HG02852 (cell line): ENCODE measurements at regions not wholly inside any gene's neighbourhood (a gene's known extent, or its start where the extent isn't known, plus 50 kb on each side); places are given as distances from the start of the nearest gene placed in this dataset.
"Not testable (repeated sequence)": the region's sequence is repeated elsewhere in the genome, so short reads cannot be mapped to it uniquely, and the experiment has no call there.

Source experiments
- ATAC-seq: cut with Tn5 transposase; IDR thresholded peaks from one replicate; pipeline ENCODE4 v1.9.1; 2021; ENCODE audit warnings: mild to moderate bottlenecking, moderate library complexity; ENCODE audit not compliant: unreplicated experiment

DNA sequence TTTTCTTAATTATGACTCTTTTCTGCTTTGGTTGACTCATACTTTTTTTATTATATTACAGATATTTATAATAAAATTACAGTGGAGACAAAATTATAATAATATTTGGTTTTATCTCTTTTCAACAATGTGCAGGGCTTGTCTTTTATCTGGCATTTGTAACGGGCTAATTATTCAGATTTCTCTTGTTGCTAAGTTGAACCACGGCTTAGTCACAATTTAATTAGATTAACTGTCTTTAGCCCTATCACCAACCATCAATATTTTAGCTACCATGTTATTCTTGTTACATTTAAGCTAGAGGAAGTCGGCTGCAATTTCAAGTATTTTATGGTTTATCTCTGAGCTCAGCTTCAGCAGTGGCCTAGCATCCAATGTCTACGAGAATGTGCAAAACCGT lies 798.9 kb upstream of the CA10 start:
- no peak for ATAC-seq

DNA sequence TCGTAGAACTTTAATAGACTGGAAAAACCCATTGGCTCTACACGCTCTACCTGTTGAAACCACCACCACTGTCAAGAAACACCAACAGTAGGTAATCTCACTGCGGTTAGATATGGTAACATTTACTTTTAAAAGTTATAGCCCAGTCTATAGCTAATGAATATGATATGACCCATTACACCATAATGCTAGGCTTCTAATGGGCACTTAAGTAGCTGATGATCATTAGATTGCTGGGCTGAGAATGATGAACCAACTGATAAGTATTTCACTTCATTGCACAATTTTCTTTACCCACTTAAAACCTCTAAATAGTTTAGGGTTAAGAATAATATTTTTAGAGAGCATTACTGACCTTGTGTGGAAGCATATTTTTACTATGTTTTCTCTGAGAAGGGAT lies 788.9 kb upstream of the CA10 start:
- ATAC-seq = no peak

- no peak for ATAC-seq
Measured at GRCh38 chr17:52938623-52939230, 780.2 kb upstream of the CA10 start.

DNA sequence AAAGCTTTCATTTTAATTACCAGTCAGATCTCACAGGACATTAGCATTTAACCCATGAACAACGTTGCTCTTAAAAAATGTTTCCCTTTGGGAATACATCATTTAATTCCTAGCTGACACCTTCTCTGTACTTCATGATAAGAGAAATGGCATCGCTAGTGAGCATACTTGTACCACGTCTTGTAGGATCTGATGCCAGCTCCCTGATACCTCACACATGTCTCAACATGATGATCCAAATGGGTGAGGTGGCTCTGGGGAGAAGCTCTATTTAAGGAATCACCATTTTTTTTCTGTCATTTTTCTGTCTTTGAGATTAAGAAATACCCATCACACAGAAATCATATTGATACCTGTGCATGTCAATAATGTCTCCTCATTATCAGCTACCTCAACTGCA lies 772.1 kb upstream of the CA10 start:
- ATAC-seq = no peak

GRCh38 chr17:52930145-52930544 lies 771.6 kb upstream of the CA10 start:
- ATAC-seq = no peak

GRCh38 chr17:52923658-52924057 lies 765.1 kb upstream of the CA10 start:
- ATAC-seq = no peak

GRCh38 chr17:52899235-52899634 lies 740.7 kb upstream of the CA10 start:
- no peak for ATAC-seq

DNA sequence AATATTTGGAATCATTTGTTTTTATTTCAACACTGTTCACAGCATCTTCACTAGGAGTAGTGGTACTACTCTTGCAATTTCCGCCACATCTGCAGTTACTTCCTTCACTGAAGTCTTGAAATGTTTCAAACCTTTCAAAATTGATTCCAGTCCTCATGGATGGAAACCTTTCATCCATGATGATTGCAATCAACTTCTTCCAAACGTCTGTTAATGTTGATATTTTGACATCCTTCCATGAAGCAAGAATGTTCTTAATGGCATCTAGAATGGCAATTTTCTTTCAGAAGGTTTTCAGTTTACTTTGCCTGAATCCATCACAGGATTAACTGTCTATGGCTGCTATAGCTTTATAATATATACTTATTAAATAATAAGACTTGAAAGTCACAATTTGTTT lies 736.8 kb upstream of the CA10 start:
- ATAC-seq = no peak

- no peak for ATAC-seq
Measured at GRCh38 chr17:52892334-52892733, 733.8 kb upstream of the CA10 start.

GRCh38 chr17:52885882-52886281 lies 727.4 kb upstream of the CA10 start:
- no peak for ATAC-seq

DNA sequence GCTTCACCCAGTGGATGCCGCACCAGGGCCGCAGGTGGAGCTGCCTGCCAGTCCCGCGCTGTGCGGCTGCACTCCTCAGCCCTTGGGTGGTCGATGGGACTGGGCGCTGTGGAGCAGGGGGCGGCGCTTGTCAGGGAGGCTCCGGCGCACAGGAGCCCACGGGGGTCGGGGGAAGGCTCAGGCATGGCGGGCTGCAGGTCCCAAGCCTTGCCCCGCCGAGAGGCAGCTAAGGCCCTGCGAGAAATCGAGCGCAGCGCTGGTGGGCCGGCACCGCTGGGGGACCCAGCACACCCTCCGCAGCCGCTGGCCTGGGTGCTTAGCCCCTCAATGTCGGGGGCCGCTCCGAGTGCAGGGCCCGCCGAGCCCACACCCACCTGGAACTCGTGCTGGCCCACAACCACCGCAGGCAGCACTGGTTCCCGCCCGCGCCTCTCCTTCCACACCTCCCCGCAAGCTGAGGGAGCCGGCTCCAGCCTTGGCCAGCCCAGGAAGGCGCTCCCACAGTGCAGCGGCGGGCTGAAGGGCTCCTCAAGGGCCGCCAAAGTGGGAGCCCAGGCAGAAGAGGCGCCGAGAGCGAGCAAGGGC lies 725.5 kb upstream of the CA10 start:
- not testable (repeated sequence) for ATAC-seq

GRCh38 chr17:52846767-52847166 lies 688.3 kb upstream of the CA10 start:
- not testable (repeated sequence) for ATAC-seq

GRCh38 chr17:52841971-52842370 lies 683.5 kb upstream of the CA10 start:
- ATAC-seq = no peak

DNA sequence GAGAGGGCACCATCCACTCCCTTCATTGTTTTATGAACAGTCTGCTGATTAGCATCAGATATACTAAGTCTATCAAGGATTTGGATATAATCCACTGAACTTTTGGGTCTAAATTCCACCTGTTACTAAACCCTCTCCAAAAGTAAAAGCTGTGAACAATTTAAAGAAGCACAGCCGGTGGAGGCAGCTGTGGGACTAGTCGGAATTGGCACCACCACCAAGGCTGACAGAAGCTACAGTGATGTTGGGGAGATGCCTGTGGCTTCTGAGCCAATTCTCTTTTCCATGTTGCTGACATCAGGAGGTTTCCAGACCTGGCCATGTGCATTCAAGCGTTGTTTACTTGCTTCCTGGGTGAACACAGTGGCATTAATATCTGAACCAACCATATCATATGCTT lies 679.0 kb upstream of the CA10 start:
- ATAC-seq = no peak

DNA sequence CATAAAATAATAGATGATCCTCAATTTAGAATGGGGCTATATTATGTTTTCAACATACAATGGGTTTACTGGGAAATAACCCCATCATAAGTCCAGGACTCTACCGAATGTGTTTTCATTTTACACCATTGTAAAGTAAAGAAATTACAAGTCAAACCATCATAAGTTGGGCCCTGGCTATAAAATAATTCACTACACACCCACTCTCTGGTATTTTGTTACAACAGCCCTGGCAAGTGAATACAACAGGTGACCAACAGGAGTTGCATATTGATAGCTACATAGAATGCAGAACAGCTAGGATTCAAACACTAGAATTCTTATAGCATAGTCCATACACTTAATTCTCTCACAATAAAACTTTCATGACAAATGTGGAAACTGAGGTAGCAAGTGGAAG lies 673.0 kb upstream of the CA10 start:
- no peak for ATAC-seq

DNA sequence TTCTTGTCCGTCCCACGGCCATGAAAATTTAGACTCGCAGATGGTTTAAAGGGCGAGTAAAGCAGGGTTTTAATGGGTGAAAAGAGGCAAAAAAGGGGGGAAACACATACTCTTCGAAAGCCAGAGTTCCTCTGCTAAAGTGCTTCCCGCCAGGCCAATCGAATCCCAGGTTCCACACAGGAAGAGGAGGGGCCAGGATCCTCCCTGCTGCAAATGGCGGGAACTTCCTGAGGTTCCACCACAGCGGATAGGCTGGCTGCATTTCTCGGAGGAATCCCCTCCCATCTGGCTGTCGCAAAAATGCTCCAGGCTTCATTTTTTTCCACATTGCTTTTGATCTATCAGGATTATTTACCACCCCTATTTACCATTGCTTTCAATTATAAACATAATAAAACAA lies 670.1 kb upstream of the CA10 start:
- ATAC-seq = no peak

DNA sequence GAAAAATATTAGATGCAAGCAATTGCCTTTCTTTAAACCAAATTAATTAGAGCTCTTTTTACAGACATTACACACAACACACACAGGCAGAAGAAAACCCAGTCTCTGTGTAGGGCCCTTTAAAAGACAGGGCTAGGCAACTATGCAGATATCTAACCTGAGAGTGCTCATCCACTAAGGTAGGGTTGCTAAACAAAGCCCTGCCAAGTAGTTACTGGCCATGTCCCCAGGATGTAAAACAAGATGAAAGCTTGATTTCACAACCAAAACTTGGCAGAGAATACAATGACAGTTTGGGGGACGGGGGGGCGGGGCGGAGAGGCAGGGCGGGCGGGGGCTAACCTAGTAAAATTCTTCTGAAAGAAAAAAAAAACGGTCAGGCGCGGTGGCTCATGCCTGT lies 669.0 kb upstream of the CA10 start:
- no peak for ATAC-seq

DNA sequence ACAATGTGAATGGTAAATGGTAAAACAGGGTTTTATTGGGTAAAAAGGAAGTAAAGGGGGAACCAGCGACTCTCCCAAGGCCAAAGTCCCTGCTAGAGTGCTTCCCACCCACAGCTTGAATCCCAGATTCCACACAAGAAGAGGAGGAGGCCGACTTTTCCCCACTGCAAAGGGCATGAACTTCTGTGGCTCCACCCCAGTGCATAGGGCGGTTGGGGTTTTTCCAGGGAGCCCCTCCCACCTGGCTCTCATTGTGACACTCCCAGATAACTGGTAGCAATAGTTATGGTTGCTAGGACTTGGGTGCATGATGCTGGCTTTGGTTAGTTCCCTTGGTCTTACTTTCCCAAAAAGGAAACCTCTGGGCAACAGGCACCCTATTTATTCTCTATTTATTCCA lies 666.0 kb upstream of the CA10 start:
- ATAC-seq = no peak

GRCh38 chr17:52823155-52823554 lies 664.6 kb upstream of the CA10 start:
- no peak for ATAC-seq

DNA sequence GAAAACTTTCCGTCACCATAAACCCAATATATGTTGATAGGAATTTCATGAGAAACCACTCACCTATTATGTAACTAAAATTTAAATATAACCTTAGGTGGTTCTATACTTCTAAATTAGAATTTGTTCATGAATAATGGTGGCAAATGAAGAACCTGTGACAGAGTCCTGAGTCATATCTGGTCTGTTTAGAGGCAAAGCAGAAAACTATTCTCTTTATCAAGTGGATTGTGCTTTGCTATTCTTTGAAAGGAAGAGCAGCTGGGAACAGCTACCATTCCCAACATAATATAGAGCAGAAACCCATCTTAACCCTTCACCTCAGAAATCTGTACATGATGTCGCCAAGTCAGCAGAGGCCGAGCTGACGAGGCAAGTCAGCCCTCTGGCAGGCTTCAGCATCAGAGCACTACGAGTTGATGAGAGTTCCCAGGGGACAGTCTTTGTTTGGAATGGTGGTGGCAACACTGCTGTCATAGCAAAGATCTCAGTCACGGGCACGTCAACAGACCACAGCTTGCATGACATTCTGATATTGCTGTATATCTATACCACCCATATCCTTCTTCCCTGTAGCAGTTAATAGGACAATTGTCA lies 631.9 kb upstream of the CA10 start:
- ATAC-seq = no peak

DNA sequence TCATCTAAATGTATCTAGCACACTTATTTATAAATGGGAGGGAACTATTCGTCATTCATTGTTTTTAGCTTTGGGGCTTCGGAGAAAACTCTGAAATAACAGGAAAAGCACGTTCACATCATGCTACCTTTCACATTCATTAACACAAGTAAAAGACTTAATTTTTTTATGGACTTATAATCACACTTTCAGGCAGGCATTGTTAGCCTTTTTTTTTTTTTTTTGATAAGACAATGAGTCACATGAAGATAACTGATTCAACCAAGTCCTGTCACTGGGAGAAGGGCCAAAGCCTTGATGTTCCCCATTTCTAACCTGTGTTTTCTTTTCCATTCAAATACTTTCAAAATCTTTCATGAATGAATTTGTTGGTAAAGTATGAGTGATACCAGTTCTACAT lies 631.3 kb upstream of the CA10 start:
- no peak for ATAC-seq

DNA sequence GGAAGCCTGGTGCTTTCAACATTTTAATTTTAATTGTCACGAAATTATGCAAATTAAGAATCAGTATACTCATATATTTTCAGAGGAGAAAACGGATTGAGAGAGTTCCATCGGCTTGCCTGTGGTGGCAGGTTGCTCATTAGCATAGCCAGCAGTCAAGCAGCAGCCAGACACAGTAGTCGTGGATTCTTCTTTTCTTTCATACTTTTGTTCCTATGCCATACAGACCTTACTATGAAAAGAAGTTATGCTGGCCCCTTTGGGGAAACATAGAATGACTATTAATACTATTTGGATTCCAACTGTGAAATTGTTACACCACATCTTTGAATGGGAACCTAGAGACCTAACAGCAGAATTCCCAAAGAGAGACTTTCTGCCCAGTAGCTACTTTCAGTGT lies 617.7 kb upstream of the CA10 start:
- no peak for ATAC-seq

GRCh38 chr17:52762794-52763167 lies 604.3 kb upstream of the CA10 start:
- ATAC-seq = no peak
